ENCODE measurements at regions not wholly inside any gene's neighbourhood (a gene's known extent, or its start where the extent isn't known, plus 50 kb on each side); places are given as distances from the start of the nearest gene placed in this dataset.

DNA sequence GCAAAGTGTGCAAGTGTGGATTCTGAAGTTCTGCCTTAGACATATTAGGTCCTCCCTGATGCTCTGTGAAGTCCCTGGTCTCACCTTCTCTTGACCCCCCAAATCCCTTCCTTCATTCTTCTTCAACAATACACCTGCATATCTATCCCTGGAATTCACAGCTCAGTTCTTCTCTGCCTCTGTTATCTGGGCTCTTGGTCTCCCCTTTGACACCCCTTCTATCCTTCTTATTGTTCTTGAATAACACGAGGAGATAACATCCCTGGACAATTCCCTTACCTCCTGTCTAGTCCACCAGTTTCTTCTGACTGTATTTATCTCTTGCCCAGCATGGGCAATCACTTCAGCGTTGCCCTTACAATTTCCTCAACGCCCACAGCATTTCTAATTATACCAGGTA lies 104.8 kb upstream of the ATG10 start:
- no TSS peak for BruUV-seq (replicated peaks)
- no peaks in the 10 kb centered on the region for H3K9me3 ChIP-seq (ENCODE audit: control insufficient read depth, insufficient read depth, low read length)
- no peak overlapping the region for H2BK120ac ChIP-seq (ENCODE audit: low read depth, low read length)
- no peak overlapping the region for H3K4me2 ChIP-seq (ENCODE audit: low read depth, low read length)
- no peak overlapping the region for H3K4ac ChIP-seq (ENCODE audit: low read depth, low read length)
- ATAC-seq (ENCODE audit: low read depth) (no peak), DNase-seq (no peak)
- dilution Hi-C loops (cut with HindIII; ENCODE audit: low sequenced_read_pairs, unreplicated experiment) (no loop called here), intact Hi-C loops (cut with micrococcal nuclease) (no loop called here), in situ Hi-C loops (cut with MboI; ENCODE audit: low sequenced_read_pairs) (no loop called here)
- no peaks in the 10 kb centered on the region for H3K79me1 ChIP-seq (ENCODE audit: low read depth in 1 of 2, low read length in 2 of 2)
- no peak overlapping the region for H2AK9ac ChIP-seq (replicated peaks; ENCODE audit: low read depth, low read length, poor library complexity)
- H3K4me3 ChIP-seq (ENCODE audit: insufficient read depth, low read depth, low read length) = no peak overlapping the region
- no peak overlapping the region for H2AFZ ChIP-seq (replicated peaks; ENCODE audit: low read length, poor library complexity)
- H2AK5ac ChIP-seq (ENCODE audit: low read depth, low read length) = no peak overlapping the region
- no peak overlapping the region for H3K27ac ChIP-seq (ENCODE audit: insufficient read depth, low read length)
- H4K5ac ChIP-seq (ENCODE audit: low read depth, low read length) = no peak overlapping the region
- H3K56ac ChIP-seq (ENCODE audit: extremely low read depth, insufficient read depth, low read length) = no peak overlapping the region
- no peak overlapping the region for H3K18ac ChIP-seq (ENCODE audit: low read depth, low read length)
- H2BK15ac ChIP-seq (ENCODE audit: low read depth, low read length) = no peak overlapping the region
- H2BK20ac ChIP-seq (ENCODE audit: low read depth, low read length) = no peak overlapping the region
- H3K36me3 ChIP-seq (ENCODE audit: control insufficient read depth, insufficient read depth, low read length) = no peaks in the 10 kb centered on the region
- no peaks in the 10 kb centered on the region for H4K20me1 ChIP-seq (ENCODE audit: insufficient read depth, low read length)
- ChIA-PET CTCF (interaction anchor here (1.0 to 1.6 kb wide), 2 partner anchors 10 to 299 kb away, joined by 3 to 4 read pairs; no protein-coding TSS in a partner anchor), POLR2A (ENCODE audit: unreplicated experiment) (no interaction called here)
- TF ChIP-seq, protein P1, sequence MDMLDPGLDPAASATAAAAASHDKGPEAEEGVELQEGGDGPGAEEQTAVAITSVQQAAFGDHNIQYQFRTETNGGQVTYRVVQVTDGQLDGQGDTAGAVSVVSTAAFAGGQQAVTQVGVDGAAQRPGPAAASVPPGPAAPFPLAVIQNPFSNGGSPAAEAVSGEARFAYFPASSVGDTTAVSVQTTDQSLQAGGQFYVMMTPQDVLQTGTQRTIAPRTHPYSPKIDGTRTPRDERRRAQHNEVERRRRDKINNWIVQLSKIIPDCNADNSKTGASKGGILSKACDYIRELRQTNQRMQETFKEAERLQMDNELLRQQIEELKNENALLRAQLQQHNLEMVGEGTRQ (IDR thresholded peaks at IDR 0.05; ENCODE audit: low read depth, low read length) = no peak
- no peak for TF ChIP-seq MAFK (IDR thresholded peaks at IDR 0.05; ENCODE audit: low read depth, low read length)
- TF ChIP-seq CEBPB (IDR thresholded peaks at IDR 0.05; ENCODE audit: low read depth, low read length) = no peak
- no peak for TF ChIP-seq CHD1 (IDR thresholded peaks at IDR 0.05; ENCODE audit: low read depth, low read length)
- no peak for TF ChIP-seq POLR2A (IDR thresholded peaks at IDR 0.05; ENCODE audit: low read depth, low read length)
- no peak for TF ChIP-seq RAD21 (IDR thresholded peaks at IDR 0.05; ENCODE audit: low read length)
- TF ChIP-seq RCOR1 (IDR thresholded peaks at IDR 0.05; ENCODE audit: insufficient replicate concordance, low read length) = no peak
- TF ChIP-seq MXI1 (IDR thresholded peaks at IDR 0.05; ENCODE audit: borderline replicate concordance, low read depth, low read length) = no peak
- TF ChIP-seq NFE2L2 (IDR thresholded peaks at IDR 0.05; ENCODE audit: low read depth, low read length) = no peak
- TF ChIP-seq FOS (IDR thresholded peaks at IDR 0.05; ENCODE audit: low read depth, low read length) = no peak
- no peak for TF ChIP-seq BHLHE40 (IDR thresholded peaks at IDR 0.05; ENCODE audit: low read depth, low read length)
- TF ChIP-seq, protein P2, sequence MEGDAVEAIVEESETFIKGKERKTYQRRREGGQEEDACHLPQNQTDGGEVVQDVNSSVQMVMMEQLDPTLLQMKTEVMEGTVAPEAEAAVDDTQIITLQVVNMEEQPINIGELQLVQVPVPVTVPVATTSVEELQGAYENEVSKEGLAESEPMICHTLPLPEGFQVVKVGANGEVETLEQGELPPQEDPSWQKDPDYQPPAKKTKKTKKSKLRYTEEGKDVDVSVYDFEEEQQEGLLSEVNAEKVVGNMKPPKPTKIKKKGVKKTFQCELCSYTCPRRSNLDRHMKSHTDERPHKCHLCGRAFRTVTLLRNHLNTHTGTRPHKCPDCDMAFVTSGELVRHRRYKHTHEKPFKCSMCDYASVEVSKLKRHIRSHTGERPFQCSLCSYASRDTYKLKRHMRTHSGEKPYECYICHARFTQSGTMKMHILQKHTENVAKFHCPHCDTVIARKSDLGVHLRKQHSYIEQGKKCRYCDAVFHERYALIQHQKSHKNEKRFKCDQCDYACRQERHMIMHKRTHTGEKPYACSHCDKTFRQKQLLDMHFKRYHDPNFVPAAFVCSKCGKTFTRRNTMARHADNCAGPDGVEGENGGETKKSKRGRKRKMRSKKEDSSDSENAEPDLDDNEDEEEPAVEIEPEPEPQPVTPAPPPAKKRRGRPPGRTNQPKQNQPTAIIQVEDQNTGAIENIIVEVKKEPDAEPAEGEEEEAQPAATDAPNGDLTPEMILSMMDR (conservative IDR thresholded peaks at IDR 0.05; ENCODE audit: low read depth, low read length) = no peak
- no peak for TF ChIP-seq RFX5 (IDR thresholded peaks at IDR 0.05; ENCODE audit: low read depth, low read length)
- no peak for TF ChIP-seq MAZ (IDR thresholded peaks at IDR 0.05; ENCODE audit: borderline replicate concordance, low read depth, low read length)
- no peak for TF ChIP-seq SMC3 (IDR thresholded peaks at IDR 0.05; ENCODE audit: low read depth, low read length)
- H3K14ac ChIP-seq (replicated peaks; ENCODE audit: low read depth, low read length) = no peak overlapping the region
- H3K4me1 ChIP-seq (ENCODE audit: control insufficient read depth, insufficient read depth, low read length) = no peaks in the 10 kb centered on the region
- H4K8ac ChIP-seq (ENCODE audit: low read depth in 2 of 2, low read length in 2 of 2) = no peak overlapping the region
- no peak overlapping the region for H2BK5ac ChIP-seq (ENCODE audit: low read depth, low read length, poor library complexity, severe bottlenecking)
- H3K27me3 ChIP-seq (ENCODE audit: control insufficient read depth, insufficient read depth, low read length) = no peaks in the 10 kb centered on the region; the same call in 1 of the 2 replicates
- no peak overlapping the region for H3K9ac ChIP-seq (ENCODE audit: low read depth, low read length)
- H4K91ac ChIP-seq (ENCODE audit: insufficient read depth, low read depth, low read length) = no peak overlapping the region
- no peak overlapping the region for H3K23ac ChIP-seq (ENCODE audit: low read depth, low read length)
- 0% methylated on average over 1 of the region's 3 CpGs; no CpG with 5 or more reads in 1 of the 2 experiments for WGBS, 2 experiments (ENCODE audit: extremely low coverage in 2 of 2, insufficient read length in 1 of 2)
- no peaks in the 10 kb centered on the region for H3K9me1 ChIP-seq (ENCODE audit: insufficient read depth, low read length)
